Astrocyte (in vitro differentiated cells and primary cell): ENCODE measurements at regions not wholly inside any gene's neighbourhood (a gene's known extent, or its start where the extent isn't known, plus 50 kb on each side); places are given as distances from the start of the nearest gene placed in this dataset.

Experiments used
- CTCF ChIP-seq: IDR thresholded peaks from 2 replicates; pipeline ENCODE4 v1.5.1; 2011; ENCODE audit warnings: low read depth, mild to moderate bottlenecking, inconsistent platforms, low read length, moderate library complexity; ENCODE audit not compliant: insufficient read depth
- EZH2 ChIP-seq: IDR thresholded peaks from 2 replicates; pipeline ENCODE4 v1.6.1; 2012; ENCODE audit warnings: mild to moderate bottlenecking, low read length, inconsistent platforms; ENCODE audit not compliant: insufficient read depth

- no peak for TF ChIP-seq CTCF
- no peak for TF ChIP-seq EZH2
Observed at GRCh38 chr1:189409774-189410173, 1067.9 kb downstream of the BRINP3 start.
